Natural killer cell (primary cell): ENCODE measurements at regions not wholly inside any gene's neighbourhood (a gene's known extent, or its start where the extent isn't known, plus 50 kb on each side); places are given as distances from the start of the nearest gene placed in this dataset.
"Not testable (repeated sequence)": the region's sequence is repeated elsewhere in the genome, so short reads cannot be mapped to it uniquely, and the experiment has no call there.

Source experiments
- ATAC-seq, 3 donors: fragments of 150-1000 bp in 2 of 3; fragments of 200-7000 bp in 1 of 3; cut with Tn5 transposase; 1 replicate in 1 of 3; 2 replicates in 2 of 3; pipeline ENCODE4 v1.10.0; 2021; ENCODE audit warnings: mild to moderate bottlenecking in 2 of 3, moderate library complexity in 2 of 3
- DNase-seq, 2 donors: peaks; one replicate each; pipeline versions ENCODE4 v3.0.0 to v3.0.0-alpha.2; 2013 to 2021; ENCODE audit warnings: mixed read lengths in 1 of 2
- H3K27ac ChIP-seq: one replicate; pipeline ENCODE4 v1.5.1; 2013; ENCODE audit warnings: mild to moderate bottlenecking, low read length
- H3K27me3 ChIP-seq: one replicate; pipeline ENCODE4 v1.6.1; 2013; ENCODE audit warnings: low read length; ENCODE audit not compliant: control insufficient read depth, insufficient read depth
- H3K36me3 ChIP-seq: one replicate; pipeline ENCODE4 v1.6.1; 2013; ENCODE audit warnings: low read length; ENCODE audit not compliant: control insufficient read depth, insufficient read depth
- H3K4me1 ChIP-seq: one replicate; pipeline ENCODE4 v1.6.1; 2013; ENCODE audit warnings: low read length; ENCODE audit not compliant: control insufficient read depth, insufficient read depth
- H3K4me3 ChIP-seq: one replicate; pipeline ENCODE4 v1.5.1; 2013; ENCODE audit warnings: low read length
- H3K9me3 ChIP-seq: one replicate; pipeline ENCODE4 v1.6.1; 2013; ENCODE audit warnings: low read length; ENCODE audit not compliant: control insufficient read depth, insufficient read depth
- H3K27ac Mint-ChIP-seq, 2 donors: one replicate each; pipeline ENCODE4 v1.8.0; 2022; ENCODE audit warnings: mild to moderate bottlenecking in 2 of 2, mixed read lengths in 2 of 2, moderate library complexity in 1 of 2
- H3K27me3 Mint-ChIP-seq, 2 donors: one replicate each; pipeline ENCODE4 v1.8.0; 2022; ENCODE audit warnings: low read depth in 2 of 2, mixed read lengths in 2 of 2
- H3K36me3 Mint-ChIP-seq: one replicate; pipeline ENCODE4 v1.8.0; 2022; ENCODE audit warnings: mixed read lengths
- H3K4me1 Mint-ChIP-seq, 2 donors: one replicate each; pipeline ENCODE4 v1.8.0; 2022; ENCODE audit warnings: mixed read lengths in 2 of 2
- H3K4me3 Mint-ChIP-seq: one replicate; pipeline ENCODE4 v1.8.0; 2022; ENCODE audit warnings: mild to moderate bottlenecking, moderate library complexity, mixed read lengths
- H3K9me3 Mint-ChIP-seq, 2 donors: one replicate each; pipeline ENCODE4 v1.8.0; 2022; ENCODE audit warnings: mixed read lengths in 2 of 2
- WGBS: methylation state at CpG from one replicate; pipeline ENCODE4 v1.1.7; 2013; ENCODE audit warnings: missing lambda C conversion rate; ENCODE audit not compliant: insufficient coverage; 5-methylcytosine and 5-hydroxymethylcytosine counted together
- intact Hi-C: fragments of 100-400 bp; cut with micrococcal nuclease; formaldehyde crosslinking; loops from one replicate; pipeline ENCODE4 v1.14.2; 2022
- TF ChIP-seq, protein P1 (sequence below): fragments of 200-600 bp; IDR thresholded peaks from one replicate; pipeline ENCODE4 v1.8.0; 2022; ENCODE audit warnings: antibody characterized with exemption

DNA sequence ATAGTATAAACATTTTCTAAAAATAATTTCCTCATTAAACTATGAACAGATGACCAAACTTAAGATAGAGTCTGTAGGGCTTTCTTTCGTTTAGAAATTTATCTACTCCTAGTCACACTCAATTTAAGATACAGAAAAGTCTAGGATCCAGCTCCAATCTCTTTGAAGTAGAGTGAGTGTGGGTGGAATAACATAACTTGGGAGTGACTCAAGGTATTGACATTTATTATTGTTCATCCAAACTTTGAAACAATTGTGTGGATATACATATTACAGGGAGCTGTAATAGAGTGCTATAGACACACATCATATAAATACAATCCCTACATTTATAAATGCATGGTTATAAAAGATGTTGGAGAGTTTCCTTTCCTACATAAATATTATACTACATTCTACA is 715.2 kb upstream of the MANEA start:
- Histone ChIP-seq H3K36me3 (no peaks in the 10 kb centered on the region), H3K9me3 (no peaks in the 10 kb centered on the region), H3K27me3 (no peaks in the 10 kb centered on the region), H3K27ac (no peak overlapping the region), H3K4me1 (no peaks in the 10 kb centered on the region), H3K4me3 (no peak overlapping the region)
- Mint-ChIP-seq H3K27ac (no peak overlapping the region), H3K4me1 (no peaks in the 10 kb centered on the region), H3K9me3 (peaks cover 6 to 7% of the 10 kb centered on the region in 2 donors), H3K27me3 (no peaks in the 10 kb centered on the region), H3K4me3 (no peak overlapping the region), H3K36me3 (no peaks in the 10 kb centered on the region)
- intact Hi-C loops, result no loop called here
- no peak for DNase-seq
- TF ChIP-seq, protein P1, sequence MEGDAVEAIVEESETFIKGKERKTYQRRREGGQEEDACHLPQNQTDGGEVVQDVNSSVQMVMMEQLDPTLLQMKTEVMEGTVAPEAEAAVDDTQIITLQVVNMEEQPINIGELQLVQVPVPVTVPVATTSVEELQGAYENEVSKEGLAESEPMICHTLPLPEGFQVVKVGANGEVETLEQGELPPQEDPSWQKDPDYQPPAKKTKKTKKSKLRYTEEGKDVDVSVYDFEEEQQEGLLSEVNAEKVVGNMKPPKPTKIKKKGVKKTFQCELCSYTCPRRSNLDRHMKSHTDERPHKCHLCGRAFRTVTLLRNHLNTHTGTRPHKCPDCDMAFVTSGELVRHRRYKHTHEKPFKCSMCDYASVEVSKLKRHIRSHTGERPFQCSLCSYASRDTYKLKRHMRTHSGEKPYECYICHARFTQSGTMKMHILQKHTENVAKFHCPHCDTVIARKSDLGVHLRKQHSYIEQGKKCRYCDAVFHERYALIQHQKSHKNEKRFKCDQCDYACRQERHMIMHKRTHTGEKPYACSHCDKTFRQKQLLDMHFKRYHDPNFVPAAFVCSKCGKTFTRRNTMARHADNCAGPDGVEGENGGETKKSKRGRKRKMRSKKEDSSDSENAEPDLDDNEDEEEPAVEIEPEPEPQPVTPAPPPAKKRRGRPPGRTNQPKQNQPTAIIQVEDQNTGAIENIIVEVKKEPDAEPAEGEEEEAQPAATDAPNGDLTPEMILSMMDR, result no peak
- no peak for ATAC-seq
- no CpG with 5 or more reads among the region's 1 CpG for WGBS

DNA sequence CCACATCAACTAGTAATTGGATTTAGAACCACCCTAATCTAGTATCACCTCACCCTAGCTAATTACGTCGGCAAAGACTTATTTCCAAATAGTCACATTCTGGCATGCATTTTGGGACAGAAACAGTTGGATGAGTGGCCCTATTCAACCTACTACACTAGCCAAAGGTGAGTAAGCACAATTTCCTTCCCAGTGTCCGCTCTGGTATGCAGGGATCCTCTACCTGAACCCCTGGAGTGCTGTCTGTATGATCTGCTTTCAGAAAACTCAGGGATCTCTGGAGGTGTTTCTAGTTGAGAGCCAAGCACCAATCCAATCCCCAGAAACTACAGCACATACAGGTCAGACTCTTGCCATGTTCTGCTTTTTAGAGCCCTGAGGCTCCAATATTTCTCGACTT is 717.4 kb upstream of the MANEA start:
- H3K9me3 ChIP-seq, result no peaks in the 10 kb centered on the region
- no peaks in the 10 kb centered on the region for H3K36me3 ChIP-seq
- H3K27me3 ChIP-seq, result no peaks in the 10 kb centered on the region
- H3K4me3 ChIP-seq, result no peak overlapping the region
- DNase-seq (no peak), ATAC-seq (no peak)
- H3K36me3 Mint-ChIP-seq, result no peaks in the 10 kb centered on the region
- no peaks in the 10 kb centered on the region for H3K27me3 Mint-ChIP-seq
- H3K27ac ChIP-seq, result no peak overlapping the region
- H3K4me1 ChIP-seq, result no peaks in the 10 kb centered on the region
- peaks cover 3 to 6% of the 10 kb centered on the region in 2 donors for H3K9me3 Mint-ChIP-seq
- TF ChIP-seq, protein P1, result no peak
- WGBS, result 80% methylated on average over 3 of the region's 4 CpGs
- H3K27ac Mint-ChIP-seq, result no peak overlapping the region
- intact Hi-C loops, result no loop called here
- H3K4me3 Mint-ChIP-seq, result no peak overlapping the region
- H3K4me1 Mint-ChIP-seq, result no peaks in the 10 kb centered on the region

DNA sequence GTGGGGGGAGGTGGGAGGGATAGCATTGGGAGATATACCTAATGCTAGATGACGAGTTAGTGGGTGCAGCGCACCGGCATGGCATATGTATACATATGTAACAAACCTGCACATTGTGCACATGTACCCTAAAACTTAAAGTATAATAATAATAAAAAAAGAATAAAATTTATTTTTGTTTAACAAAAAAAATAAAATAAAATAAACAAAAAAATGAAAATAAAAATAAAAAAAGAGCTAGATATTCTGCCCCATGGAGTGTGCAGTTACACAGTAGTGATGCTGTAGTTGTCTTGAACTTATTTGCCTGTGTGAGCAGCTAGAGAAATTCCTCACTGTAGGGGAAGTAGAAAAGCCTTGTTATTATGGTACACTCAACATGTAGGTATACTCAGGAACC is 720.3 kb upstream of the MANEA start:
- H3K27me3 Mint-ChIP-seq, intact Hi-C loops: not testable (repeated sequence)
- no CpG with 5 or more reads among the region's 3 CpGs for WGBS

DNA sequence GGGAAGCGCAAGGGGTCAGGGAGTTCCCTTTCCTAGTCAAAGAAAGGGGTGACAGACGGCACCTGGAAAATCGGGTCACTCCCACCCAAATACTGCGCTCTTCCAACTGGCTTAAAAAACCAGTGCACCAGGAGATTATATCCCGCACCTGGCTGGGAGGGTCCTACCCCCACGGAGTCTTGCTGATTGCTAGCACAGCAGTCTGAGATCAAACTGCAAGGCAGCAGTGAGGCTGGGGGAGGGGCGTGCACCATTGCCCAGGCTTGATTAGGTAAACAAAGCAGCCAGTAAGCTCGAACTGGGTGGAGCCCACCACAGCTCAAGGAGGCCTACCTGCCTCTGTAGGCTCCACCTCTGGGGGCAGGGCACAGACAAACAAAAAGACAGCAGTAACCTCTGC is 726.0 kb upstream of the MANEA start:
- DNase-seq, H3K27ac Mint-ChIP-seq, H3K4me1 ChIP-seq, H3K9me3 ChIP-seq, H3K27me3 Mint-ChIP-seq, H3K36me3 Mint-ChIP-seq, H3K27ac ChIP-seq, H3K36me3 ChIP-seq, H3K4me3 Mint-ChIP-seq, H3K4me1 Mint-ChIP-seq, intact Hi-C loops, H3K4me3 ChIP-seq, H3K27me3 ChIP-seq, ATAC-seq: not testable (repeated sequence)
- WGBS, result 90% methylated on average over 7 of the region's 8 CpGs
- peaks cover 13 to 15% of the 10 kb centered on the region in 2 donors for H3K9me3 Mint-ChIP-seq

More for the DNA sequence above, 720.3 kb upstream of the MANEA start:
- H3K36me3 ChIP-seq, H3K4me3 ChIP-seq, H3K36me3 Mint-ChIP-seq, H3K9me3 ChIP-seq, H3K27me3 ChIP-seq, H3K4me1 ChIP-seq, ATAC-seq, H3K4me1 Mint-ChIP-seq, H3K27ac ChIP-seq, DNase-seq, H3K4me3 Mint-ChIP-seq, H3K27ac Mint-ChIP-seq: not testable (repeated sequence)
- H3K9me3 Mint-ChIP-seq, result peaks cover 14% of the 10 kb centered on the region in 2 donors

DNA sequence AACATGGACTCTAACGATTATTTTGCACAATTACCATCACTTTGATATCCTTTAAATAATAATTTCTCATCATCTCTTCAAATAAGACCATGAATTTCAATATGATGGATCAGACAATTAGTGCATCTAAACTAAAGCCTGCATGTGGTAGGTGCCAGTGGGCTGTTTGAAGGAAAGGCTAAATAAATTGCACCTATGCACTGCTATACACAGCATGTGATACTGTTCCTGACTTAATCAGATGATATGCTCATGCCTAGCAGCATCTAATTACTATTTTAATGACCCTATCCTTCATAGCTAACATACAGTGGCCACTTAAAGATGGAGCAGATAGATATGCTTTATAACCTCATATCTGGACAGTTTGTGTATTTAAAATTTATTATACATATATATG is 731.6 kb upstream of the MANEA start:
- Mint-ChIP-seq H3K4me3 (no peak overlapping the region), H3K4me1 (no peaks in the 10 kb centered on the region), H3K9me3 (peaks cover 1 to 5% of the 10 kb centered on the region in 2 donors), H3K27me3 (no peaks in the 10 kb centered on the region), H3K36me3 (no peaks in the 10 kb centered on the region), H3K27ac (no peak overlapping the region)
- H3K9me3 ChIP-seq, result no peaks in the 10 kb centered on the region
- intact Hi-C loops, result no loop called here
- no peaks in the 10 kb centered on the region for H3K4me1 ChIP-seq
- TF ChIP-seq, protein P1, result no peak
- H3K4me3 ChIP-seq, result no peak overlapping the region
- H3K36me3 ChIP-seq, result no peaks in the 10 kb centered on the region
- no peak overlapping the region for H3K27ac ChIP-seq
- H3K27me3 ChIP-seq, result no peaks in the 10 kb centered on the region
- ATAC-seq, result no peak
- no CpG with 5 or more reads among the region's 1 CpG for WGBS
- no peak for DNase-seq
